HG03354 (cell line): ENCODE measurements at regions not wholly inside any gene's neighbourhood (a gene's known extent, or its start where the extent isn't known, plus 50 kb on each side); places are given as distances from the start of the nearest gene placed in this dataset.
"Not testable (repeated sequence)": the region's sequence is repeated elsewhere in the genome, so short reads cannot be mapped to it uniquely, and the experiment has no call there.

Source experiments
- ATAC-seq: cut with Tn5 transposase; IDR thresholded peaks from one replicate; pipeline ENCODE4 v1.9.1; 2021; ENCODE audit warnings: mild to moderate bottlenecking; ENCODE audit not compliant: unreplicated experiment, poor library complexity, severe bottlenecking

DNA sequence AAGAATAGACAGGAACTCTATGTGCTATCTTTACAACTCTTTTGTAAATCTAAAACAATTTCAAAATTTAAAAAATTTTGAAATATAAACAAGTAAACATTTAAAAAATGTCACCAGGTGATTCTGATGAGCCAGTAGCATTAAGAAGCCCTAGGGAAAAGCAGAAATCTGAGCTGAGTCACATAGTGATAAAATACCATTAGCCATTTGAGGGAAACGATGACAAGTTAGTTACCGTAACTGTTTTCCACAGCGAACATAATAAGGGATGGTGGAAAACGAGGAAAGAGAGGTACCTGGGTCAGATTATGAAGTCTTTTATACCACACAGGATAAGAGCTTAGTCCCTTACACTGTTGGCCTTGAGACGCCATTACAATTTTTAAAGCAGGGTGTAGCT, 55.5 kb downstream of the PRR15 start:
- ATAC-seq: no peak

DNA sequence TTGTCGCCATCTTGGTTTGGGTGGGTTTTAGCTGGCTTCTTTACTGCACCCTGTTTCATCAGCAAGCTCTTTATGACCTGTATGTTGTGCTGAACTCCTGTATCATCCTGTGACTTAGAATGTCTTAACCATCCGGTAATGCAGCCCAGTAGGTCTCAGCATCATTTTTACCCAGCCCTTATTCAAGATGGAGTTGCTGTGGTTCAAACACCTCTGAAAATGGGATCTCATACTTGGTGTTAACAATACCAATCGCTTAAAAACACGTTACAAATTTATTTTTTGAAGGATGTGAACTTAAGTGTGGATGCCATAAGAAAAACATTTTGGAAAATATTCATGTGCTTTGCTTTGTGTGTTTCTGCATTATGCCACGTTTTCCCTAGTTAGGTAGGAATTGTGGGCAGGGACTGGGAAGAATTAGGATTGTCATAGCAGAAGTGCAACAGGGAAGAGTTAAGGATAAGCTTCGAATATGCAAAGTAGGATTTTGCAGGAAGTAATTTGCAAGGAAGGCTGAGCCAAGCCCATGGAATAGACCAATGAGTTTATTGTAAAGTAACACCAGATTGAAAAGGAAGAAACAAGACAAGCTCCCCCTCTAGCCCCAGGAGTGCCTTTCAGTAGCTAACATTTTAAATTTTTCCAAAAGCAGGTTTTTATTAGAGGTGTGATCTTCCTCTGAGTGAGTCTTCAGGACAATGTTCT, 56.4 kb downstream of the PRR15 start:
- no peak for ATAC-seq

DNA sequence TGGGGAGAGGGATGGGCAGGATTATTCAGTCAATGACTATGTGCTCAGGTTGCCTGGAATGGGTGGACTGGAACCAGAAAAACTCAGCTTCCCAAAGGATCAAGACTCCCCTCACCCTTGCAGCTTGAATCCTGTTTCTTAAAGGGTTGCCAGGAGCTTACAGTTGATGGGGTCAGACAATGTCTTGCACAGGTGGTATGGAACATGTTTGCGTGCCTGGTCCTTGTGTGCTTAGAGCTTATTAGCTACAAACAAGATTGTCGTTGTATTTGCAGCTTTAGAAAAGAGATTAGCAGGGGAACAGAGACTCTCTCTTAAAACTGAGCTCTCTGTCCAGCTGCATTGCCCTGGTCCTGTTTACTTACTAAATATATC, 56.9 kb downstream of the PRR15 start:
- ATAC-seq: no peak

DNA sequence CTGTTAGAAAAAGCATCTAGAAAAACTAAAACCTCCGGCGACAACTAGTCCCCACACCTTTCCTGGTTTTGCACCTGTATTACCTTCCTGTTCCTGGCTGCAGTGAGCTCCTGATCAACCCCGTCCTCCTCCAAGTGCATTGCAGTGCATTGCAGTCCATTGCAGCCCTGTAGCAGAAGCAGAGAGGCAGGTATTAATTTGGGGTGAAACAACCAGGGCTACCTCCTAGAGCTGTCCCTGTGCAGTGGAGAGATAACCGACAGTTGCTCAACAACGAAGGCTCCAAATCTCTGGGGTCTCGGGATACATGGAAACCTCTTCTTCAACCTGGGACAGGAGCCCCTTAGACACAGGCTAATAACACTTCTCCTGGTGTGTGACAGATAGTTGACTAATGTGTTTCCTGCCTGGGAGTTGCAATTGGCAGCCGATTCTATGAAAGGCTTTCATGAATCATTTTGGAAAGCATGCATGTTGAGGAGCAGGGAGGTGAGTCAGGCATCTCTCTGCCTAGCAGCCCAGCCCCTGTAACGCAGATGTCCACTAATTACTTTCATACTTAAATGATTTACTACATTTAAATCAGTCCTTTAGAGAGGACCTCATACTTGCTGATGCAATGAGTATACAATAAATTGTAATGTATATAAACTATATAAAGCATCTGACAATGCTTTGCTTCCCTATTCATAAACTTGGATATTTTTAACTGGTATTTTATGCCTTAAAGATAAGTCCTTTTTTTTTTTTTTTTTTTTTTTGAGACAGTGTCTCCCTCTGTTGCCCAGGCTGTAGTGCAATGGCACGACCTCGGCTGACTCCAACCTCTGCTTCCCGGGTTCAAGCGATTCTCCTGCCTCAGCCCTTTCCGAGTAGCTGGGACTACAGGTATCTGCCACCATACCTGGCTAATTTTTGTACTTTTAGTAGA, 59.0 kb downstream of the PRR15 start:
- no peak for ATAC-seq

DNA sequence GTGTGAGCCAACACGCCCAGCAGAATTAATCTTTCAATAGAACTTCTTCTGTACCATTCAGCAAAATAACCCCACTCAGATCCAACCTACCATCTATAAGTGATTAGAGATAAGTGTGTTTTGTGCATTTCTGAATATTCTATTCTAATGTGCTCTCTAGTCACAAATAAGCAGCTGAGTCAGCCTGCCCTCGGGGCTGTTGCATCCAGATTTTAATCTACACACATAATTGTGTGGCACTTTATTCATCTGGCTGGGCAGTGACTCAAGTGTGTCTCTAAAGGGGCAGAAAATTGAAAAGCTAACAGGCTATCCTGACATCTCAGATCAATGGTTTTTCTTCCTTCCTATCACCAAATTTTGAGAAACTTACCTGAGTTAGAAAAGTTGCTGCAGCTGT, 60.3 kb downstream of the PRR15 start:
- ATAC-seq: no peak

DNA sequence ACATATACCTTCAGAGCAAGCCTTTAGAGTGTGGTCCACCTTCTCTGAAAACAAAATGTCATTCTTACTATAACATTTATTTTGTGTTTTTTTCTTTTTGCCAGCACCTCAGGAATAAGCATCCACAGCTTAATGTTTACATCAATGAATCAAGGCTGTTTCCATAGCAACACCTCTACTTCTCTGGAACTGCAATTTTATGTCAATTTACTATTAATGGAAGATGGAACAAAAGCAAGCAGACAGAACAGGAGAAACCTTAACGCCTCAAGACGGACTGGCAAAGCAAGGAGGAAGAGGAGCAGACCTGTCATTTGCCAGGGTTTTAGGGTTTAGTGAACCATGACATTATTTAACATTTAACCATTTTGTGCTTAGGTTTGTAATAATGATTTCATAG, 63.1 kb downstream of the PRR15 start:
- ATAC-seq: no peak

DNA sequence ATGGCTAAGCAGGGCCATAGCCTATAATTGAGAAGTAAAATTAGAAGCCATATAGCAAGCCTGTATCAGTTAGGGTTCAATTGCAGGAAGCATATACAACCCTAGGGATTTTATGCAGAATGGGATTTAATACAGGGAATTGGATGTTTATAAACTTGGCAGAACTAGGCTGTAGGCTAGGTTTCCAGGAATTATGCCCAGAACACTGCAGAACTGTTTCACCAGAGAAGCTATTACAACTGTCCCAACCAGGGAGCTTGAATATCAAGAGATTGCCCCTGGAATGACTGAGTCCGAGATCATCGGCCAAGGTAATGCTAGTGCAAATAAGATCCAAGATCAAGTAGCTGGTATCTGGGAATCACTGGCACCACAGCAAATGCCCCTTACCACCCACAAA, 64.0 kb downstream of the PRR15 start:
- no peak for ATAC-seq

DNA sequence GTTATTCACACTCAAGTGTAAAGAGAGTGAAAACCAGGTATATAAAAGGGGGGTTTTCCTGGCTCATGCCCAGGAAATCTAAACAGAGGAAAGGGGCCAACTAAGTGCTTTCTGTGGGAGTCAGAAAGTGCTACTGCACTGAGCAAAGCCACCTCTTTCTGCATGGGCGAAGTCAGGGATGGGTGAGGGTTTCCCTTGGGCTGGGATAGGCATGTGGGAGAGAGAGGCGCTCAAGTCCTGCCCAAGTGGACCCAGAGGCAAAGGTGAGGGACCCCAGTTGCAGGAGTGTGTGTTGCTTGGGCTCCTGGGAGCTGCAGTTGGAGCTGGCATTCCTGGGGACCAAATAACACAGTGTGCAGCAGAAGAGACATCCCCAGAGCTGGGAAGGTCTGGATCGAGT, 65.9 kb downstream of the PRR15 start:
- ATAC-seq: no peak

DNA sequence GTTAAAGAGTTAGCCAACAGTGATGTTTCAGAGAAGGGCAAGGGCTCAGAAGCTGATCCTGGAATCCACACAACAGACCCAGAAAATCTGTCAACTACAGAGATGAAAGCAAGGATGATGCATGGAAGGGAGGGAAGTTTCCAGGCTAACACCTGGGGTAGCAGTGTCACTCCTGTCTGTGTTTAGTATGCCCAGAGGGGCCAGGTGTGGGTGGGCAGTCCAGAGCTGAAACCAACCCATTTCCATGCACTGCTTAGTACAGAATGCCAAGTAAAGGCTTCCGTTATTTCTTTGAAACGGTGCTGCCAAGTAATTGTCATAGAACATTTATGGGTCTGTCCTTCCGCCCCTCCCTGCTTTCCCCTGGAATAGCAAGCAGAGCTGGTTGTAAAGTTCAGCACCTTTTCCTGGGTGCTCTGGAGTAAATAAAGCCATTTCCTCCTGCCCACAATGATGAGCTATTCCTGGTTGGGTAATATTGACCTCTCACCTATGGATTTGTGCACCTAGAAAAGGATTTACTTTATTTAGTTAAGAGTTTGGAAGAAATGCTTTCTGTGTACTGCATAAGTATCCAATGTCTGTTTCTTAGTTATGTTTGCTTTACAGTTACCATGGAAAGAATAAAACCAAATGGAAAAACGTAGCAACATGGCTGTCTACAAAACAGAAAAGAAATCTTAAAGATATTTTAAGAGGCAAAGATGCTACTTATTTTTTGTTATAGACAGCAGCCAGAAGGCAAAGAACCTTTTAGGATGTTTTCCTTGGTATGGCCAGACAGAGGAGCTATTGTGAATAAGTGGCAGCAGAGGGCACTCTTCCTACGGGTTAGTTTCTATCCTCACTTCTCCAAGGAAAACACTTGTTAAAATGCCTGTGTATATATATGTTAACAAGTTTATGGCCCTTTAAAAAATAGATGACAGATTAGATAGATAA, 71.7 kb downstream of the PRR15 start:
- not testable (repeated sequence) for ATAC-seq

DNA sequence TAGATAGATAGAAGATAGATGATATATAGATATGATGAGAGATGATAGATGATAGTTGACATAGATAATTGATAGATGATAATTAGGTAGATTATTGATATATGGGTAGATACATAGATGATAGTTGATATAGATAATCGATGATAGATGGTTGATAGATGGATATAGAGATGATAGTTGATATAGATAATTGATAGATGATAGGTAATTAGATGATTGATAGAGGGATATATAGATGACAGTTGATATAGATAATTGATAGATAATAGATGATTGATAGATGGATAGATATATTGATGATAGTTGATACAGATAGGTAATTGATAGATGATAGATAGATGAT, 72.3 kb downstream of the PRR15 start:
- ATAC-seq: no peak

DNA sequence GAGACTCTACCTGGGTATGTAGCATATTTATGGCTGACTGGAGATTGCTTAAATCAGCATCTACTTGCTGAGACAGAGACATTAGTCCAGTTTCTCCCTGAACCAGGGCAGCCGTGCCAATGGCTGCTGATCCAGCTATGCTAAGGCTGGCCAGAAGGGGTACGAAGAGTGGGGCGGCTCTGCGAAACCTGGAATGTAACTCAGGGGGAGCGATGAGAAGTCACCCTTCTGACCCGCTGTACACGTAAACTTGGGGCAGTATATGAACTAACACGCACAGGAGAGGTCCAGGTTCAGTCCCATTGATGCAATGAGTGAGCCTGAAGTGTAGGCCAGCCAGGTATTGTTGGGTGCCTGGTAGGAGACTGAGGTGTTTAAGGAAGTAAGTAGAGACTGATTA, 73.7 kb downstream of the PRR15 start:
- no peak for ATAC-seq

DNA sequence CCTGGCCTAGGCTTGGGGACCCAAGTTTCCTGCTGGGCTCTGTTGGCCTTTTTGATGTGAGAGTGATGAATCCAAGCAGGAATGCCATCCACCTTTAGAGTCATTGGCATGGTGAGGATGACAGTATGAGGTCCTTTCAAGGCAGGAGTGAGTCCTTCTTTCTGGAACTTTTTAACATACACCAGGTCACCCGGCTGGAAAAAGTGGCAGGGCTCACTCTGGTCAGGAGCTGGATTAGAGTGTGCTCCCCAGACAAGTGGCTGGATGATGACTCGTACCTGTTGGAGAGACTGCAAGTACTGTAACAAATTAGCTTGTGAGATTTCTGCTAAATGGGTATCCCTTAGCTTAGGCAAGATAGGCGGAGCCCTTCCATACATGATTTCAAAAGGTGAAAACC, 75.2 kb downstream of the PRR15 start:
- not testable (repeated sequence) for ATAC-seq

DNA sequence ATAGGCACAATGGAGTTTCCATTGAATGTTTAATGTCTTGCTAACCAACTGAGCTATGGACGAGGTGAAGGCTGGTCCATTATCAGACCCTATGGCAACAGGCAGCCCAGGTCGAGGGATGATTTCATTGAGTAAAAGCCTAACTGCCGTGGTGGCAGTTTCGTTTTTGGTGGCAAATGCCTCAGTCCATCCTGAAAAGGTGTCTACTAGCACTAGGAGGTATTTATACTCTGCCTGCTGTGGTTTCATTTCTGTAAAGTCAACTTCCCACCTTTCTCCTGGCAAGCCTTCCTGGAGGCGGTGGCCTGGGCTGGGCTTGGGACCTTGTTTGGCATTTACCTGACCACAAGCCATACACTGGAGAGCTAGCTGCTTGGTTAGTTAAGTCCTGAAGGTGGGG, 75.8 kb downstream of the PRR15 start:
- no peak for ATAC-seq

DNA sequence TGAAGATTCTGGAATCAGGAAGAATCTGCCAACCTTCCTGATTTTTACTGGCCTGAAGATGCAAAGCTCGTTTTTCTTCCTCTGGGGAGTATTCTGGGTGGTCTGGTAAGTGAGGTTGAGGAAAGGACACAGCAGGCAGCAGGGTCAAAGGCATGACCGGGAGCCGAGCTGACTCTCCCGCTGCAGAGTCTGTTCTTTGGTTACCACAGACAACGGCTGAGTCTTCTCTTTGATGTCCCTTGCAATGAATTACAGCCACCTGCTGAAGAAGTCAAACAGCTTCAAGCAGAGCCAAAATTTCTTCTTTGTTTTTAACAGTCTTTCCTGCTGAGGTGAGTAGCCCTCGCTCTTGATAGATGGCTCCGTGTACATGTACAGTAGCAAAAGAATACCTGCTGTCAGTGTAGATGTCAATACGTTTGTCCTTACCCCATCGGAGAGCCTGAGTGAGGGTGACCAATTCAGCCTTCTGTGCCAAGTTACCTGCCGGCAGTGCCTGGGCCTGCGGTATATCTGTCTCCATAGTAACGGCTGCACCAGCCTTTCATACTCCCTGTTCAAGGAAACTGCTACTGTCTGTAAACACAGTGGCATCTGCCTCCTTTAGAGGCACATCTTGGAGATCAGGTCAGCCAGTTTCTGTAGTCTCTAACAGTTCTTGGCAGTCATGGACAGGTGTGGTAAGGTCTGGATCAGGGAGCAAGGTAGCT, 76.4 kb downstream of the PRR15 start:
- ATAC-seq: no peak

DNA sequence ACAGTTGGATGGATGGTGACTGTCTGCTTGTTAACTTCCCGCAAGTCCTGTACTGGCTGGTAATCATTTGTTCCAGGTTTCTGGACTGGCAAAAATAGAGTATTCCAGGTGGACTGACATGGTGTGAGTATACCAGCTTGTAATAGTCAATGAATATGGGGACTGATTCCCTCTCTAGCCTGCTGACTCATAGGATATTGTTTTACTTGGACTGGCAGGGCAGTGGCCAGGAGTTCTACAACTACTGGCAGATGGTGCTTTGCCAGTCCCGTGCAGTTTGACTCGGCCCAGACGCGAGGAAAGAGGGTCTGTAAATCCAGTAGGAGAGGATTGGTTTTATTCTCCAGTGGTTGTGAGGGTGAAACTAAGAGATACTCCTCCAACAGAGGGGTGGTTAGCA, 78.0 kb downstream of the PRR15 start:
- ATAC-seq: no peak

DNA sequence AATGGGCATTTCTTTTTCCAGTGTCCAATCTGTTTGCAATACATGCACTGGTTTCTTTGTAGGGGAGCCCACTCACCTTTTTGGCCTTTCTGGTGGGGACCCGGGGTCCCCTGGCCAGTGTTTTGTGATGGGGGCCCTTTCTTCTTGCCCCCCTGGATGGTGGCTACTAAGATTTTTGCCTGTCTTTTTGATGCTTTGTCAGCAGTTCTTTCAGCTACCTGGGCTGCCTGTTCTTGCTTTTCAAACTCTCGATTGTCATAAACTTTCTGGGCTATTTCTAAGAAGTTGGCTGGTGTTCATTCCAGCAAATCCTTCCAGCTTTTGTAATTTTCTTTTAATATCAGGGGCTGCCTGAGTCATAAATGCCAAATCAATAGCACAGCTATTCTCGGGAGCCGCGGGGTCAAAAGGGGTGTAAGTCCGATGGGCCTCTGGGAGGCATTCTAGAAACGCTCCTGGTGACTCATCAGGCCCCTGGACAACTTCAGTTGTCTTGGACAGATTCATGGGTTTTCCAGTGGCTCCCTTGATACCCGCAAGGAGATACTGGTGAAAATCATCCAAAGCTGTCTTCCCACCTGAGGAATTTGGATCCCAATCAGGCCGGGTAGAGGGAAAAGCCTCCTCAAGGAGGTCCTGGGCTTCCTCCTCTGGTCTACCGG, 79.0 kb downstream of the PRR15 start:
- ATAC-seq: no peak

DNA sequence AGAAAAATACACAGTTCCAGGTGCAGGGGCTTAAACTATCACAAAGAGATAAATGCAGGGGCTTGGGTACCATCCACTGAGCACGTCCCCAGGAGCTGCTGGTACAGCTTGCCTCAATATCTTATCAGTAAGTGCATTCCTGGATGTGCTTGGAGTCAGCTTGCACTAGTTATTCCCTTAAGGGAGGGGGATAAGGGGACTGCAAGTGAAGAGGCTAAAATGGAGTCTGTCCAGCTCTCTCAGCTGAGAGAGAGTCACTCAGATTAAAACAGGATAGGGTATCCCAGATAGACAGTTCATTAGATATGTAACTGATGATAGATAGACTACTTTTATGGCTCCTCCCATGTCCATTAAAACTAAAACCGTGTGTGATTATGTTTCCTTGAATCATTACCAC, 82.5 kb downstream of the PRR15 start:
- not testable (repeated sequence) for ATAC-seq

DNA sequence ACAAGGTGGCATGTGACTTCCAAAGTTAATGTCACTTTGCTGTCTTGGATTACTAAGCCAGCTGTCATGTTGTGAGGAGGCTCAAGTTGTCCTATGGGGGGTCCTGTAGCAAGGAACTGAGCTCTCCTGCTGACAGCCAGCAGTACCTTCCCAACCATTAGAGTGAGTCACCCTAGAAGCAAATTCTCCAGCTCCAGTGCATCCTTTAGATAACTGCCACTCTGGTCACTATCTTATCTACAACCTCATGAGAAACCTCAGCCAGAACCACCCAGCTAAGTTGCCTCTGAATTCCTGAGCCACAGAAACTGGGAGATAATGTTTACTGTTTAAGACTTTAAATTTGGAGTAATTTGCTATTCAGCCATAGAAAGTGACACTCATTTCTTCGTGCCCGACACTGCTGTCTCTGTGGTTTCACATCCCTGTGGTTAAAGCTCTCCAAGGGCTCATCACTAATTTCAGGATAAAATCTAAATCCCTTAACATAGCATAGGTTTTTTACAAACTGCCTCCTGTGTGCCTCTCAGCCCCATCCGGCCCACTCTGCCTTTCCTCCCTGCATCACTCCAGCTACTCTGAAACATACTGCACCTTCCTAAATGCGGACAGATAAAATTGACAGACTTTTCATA, 83.5 kb downstream of the PRR15 start:
- ATAC-seq: no peak
